Stimulated activated CD4-positive, alpha-beta T cell treated with anti-CD3 and anti-CD28 coated beads, Interleukin-15, amount 100 ng/mL, for 1 hour (primary cell): ENCODE measurements at regions not wholly inside any gene's neighbourhood (a gene's known extent, or its start where the extent isn't known, plus 50 kb on each side); places are given as distances from the start of the nearest gene placed in this dataset.

ENCODE experiments used
- DNase-seq, 2 donors: peaks; one replicate each; pipeline ENCODE4 v3.0.0-alpha.2; 2020; ENCODE audit warnings: low read depth in 1 of 2, low spot score in 1 of 2

DNA sequence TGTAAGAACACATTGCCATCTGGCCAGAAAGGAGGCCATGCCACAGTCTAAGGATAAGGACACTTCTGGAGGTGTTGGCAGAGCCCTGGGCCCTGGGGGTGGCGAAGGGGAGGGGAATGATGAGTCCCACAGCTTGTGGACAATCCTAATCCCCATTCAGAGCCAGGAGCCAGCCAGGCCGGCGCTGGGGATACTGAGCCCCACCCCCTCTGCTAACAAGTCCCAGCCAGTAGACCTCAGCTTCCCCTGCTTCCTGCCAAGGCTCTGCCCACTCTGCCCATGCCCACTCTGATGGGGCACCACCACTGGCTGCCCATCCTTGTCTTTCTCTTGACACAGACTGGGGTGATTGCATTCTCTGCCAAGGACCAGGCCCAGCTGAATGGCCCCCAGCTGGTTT lies 71.9 kb downstream of the NAV1 start:
- no peak for DNase-seq

DNA sequence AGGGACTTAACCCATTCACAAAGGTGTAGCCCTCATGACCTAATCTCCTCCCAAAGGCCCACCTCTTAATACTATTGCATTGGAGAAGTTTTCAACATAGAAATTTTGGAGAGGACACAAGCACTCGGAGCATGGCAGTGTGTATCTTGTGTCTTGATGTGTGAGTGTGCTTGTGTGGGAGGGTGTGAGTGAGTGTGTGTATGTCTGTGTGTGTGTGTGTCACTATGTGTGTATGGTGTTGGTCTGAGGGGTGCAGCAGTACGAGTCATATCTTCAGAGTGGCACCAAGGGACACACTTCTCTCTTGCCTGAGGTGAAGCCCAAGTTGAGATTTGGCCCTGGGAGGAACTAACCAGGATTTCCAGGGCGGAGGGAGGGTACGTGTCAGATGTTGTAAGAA lies 73.7 kb downstream of the NAV1 start:
- DNase-seq: no peak

DNA sequence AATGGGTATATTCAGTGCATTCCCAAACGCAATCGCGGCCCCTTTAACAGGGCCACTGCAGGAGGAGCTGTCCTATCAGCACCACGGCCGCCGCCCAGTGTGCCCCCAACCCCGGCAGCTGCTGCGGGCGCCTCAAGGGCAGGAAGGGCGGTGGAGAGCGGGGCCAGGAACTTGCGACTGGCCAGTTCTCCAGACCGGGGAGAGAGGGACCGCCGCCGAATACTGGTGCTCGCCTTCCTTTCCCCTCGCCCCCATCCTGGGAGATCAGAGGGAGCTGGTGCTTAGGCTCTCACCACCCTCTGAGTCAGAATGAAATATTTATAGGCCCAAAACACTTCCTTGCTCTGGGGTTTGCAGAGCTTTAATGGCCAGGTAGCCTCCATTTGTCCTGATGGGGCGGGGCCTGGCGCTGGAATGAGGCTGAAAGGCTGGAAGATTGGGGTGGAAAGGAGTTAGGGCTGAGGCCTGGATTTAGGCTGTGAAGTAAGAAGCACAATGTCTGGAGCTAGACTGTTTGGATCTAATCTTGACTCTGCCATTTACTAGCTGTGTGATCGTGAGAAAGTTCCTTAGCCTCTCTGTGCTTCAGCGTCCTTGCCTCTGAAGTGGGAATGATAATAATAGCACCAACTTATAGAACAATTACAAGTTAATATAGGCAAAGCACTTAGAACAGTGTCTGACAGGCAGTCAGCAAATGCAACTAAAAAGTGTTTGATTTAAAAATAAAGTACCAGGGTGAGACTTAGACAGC lies 75.5 kb downstream of the NAV1 start:
- no peak for DNase-seq

DNA sequence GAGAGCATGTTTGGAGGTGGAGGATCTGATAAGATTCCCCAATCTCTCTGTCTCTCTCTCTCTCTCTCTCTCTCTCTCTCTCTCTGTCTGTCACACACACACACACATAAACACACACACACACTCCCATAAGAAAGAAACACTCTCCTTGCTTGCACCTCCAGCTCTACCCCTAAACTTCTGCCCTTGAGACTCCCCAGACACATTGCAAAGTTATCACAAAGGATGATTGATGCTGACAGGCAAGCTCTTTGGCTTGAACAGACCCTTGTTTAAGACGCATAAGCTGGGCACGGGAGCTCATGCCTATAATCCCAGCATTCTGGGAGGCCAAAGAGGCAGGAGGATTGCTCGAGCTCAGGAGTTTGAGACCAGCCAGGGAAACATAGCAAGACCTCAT lies 78.2 kb downstream of the NAV1 start:
- no peak for DNase-seq

DNA sequence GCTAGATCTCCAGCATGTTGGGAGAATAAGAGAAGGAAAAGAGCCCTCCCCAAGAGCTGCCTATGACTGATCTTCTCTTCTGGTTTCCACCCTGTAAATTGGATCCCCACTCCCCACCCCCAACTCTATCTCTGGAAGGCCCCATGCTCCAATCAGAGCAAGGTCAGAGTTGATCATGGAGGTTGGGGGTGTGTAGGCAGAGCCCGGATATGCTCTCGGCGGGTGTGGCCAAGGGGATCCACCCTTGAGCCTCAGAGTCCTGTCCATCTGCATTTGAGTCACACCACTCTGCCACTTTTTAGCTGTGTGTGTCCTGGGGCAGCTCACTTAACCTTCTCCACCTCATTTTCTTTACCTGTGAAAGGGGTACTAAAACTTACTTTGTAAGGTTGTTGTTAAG lies 79.5 kb downstream of the NAV1 start:
- DNase-seq: no peak

DNA sequence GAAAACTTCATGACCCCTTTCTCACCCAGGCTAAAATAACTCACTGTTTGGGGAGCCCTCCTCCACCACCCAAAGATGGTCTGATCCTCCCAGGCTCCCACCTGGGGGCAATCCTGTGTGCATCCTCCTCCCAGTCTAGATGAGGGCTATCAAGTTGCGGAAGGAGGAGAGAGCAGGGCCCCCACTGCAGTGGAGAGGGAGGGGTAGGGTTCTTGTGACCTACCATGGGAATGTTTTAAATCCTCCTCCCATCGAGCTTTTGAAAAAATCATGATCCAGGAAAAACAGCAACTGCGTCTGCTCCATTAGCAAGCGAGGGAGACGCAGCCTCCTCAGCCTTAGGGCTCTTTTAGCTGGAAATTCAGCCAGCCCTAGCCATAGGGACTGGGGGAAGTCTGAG lies 80.0 kb downstream of the NAV1 start:
- DNase-seq: no peak

DNA sequence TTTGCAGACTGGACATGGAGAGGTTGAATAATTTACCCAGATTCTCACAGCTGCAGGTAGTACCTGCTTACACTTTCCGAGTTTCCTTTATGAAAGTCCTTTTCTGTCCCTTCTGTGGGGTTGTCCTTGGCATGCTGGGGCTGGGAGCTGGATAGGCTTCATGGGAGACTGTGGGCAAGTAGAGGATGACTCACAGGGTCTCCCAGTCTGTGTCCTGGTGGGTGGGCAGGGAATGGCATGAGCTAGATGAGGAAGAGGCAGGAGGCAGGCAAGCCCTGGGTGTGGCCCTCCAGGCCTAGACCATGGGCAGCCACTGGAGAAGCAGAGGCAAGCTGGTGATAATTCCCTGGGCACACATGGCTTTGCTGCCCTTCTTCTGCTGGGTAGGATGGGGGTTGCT lies 80.6 kb downstream of the NAV1 start:
- DNase-seq: no peak

DNA sequence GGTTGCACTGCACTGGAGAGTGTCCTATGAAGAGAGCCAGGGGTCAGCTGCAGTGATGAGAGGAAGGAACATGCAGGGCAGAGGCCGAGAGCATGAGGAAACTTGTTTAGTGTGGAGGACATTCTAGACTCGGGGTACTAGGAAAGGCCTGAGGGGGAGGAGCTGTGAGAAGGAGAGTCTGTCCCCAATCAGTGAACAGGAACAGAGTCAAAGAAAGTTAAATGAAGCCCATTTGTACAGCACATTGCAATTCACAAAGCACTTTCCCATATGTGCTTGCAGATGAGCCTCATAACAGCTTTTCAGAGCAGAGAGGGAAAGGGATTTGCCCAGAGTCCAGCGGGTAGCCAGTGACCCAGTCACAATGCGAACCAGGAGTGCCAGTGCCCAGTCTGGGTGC lies 83.4 kb downstream of the NAV1 start:
- DNase-seq: no peak

DNA sequence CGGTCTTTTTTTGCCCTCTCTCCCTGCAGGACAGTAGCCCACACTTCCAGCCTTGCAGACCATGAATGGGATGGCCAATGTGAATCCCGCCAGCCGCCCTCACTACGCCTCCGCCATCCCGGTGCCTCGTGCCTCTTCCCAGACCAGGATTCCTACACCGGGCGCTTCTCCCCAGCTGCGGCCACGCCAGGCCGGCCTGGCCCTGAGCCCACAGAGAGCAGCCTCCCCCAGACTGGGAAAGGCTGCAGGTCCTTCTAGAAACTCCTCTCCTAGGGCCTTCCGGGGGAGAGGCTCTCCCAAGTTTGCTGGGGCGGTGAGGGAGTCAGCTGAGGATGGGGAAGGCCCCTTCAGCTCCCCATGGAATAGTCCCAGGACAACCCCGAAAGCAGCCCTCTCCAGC lies 83.9 kb downstream of the NAV1 start:
- DNase-seq: no peak

DNA sequence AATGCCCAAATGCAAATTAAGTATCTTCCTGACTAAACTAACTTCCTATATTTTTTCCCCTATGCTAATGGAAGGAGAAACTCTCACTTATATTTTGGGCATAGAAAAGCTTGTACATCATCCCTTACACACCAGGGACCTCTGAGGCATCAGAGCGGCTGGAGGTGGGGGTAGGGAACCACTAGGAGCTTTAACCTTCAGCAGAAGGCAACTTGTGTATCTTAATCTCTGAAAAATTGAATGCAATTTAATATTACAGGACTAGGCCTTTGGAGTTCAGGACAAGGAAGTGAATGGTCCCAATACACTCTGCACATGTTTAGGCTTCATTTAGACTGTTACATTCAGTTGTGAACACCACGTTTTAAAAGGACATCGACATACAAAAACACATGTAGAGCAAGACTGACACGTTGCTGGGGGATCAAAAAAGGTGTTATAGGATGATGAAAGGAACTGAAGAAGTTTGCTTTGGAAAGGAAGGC lies 85.9 kb downstream of the NAV1 start:
- no peak for DNase-seq

DNA sequence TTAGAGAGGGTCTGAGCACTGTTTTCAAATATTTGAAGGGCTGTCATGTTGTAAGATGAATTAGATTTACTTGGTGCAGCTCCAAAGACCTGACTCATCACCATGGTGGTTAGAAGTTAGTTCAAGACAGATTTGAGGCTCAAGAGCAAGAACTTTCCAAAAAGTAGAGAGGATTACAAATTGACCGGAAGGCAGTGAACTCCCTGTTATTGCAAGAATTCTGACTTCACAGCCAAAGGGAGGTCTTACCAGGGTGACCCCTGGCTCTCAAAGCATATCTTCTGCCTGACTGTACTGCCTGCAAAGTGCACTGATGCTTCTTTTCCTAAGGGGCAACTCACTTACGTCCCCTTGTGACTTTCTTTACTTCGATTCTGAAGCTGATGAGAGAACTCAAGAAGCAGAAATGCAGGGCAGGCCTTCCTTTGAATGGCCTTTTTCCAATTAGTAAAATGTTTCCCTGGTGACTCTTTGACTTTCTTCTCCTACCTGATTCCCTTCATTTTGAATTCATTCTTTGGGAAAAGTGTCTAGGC lies 86.4 kb downstream of the NAV1 start:
- no peak for DNase-seq

DNA sequence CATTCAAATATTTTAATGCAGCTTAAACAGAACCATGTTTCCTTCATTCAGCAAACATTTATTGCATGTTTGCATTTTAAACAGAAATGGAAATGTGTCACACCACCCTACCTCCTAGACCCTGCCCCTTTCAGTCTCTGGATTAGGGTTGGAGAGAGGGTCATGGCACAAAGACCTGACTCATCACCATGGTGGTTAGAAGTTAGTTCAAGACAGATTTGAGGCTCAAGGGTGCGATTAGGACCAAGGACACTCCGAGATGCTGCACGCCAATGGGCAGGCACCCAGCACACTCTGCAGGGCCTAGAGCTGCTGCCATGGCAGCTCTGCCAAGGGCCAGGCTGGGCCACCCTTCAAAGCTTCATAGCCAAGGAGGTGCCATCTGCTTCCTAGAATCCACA lies 86.9 kb downstream of the NAV1 start:
- DNase-seq: no peak

DNA sequence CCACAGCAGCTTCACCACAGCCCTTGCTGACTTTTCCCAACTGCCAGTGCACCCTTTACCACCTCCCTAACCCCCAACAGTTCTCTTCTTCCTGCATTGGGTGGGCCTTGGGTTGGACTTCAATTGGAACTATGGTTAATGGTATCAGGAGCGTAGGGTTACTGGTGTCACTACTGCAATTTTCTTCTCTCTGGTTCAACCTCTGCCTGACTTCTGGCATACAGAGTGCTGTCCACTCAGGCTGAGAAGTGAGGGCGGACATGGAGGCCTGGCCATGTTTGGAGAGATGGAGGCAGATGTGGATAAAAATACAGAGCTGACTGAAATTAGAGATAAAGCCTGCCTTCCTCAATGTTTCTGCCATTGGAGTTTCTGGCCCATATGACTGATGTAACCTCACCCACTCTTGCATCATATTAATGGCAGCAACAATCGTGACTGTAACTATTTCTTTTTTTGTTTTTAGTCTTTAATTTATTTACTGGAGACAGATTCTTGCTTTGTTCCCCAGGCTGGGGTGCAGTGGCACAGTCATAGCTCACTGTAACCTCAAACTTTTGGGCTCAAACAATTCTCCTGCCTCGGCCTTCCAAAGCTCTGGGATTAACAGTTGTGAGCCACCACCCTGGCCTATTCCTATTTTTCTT lies 87.8 kb downstream of the NAV1 start:
- no peak for DNase-seq

DNA sequence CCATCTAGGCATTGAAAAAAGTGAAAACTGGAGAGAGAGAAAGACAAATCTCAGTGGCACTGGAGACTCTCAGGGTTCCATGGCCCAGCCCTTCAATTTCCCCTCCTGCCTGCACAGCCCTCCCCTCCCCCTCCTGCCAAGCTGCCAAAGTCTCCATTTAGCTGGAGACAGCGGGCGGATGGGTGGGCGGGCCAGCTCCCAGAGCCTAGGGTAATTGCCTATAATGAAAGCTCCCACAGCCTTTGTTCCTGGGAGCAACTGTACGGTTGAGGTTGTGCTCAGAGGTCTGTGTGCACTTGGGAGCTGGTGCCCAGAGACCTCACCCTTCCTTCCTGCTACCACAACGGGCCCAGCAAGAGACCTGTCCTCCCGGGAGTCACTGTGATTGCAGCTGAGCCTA lies 89.6 kb downstream of the NAV1 start:
- DNase-seq: no peak

DNA sequence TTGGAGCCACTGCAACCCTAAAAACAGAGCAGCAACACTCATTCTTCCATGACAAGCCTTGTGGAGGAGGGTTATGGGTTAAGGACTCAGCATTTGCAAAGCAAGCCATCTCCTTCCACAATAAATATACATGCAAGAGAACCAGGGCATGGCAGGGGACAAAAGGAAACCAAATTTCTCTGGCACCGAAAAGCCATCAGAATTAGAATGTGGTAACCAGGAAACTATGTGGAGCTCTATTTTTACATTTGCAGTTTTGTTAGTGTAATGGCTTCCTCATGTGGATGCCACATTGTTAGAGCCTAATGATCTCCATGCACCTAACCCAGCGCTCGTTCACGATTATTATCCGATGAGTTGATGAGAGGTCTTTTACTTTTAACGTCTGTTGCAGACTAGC lies 91.7 kb downstream of the NAV1 start:
- no peak for DNase-seq

DNA sequence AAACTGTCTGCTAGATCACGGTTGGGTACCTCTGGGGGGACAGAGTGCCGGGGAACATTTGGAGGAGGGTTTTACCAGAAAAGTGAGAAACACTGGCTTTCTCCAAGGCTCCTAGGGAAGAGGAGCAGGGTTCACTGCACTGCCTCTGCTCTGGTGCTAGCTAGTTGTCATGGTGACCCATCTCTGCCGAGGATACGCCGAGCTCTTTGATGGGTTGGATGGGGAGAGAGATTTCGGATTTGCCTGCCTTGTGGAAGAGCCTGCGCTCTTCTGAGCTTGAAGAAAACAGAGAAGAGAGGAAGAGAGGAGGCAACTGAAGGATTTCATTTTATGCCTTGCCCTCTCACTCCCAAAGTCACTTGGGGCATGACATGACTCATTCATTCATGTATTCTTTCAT lies 92.1 kb downstream of the NAV1 start:
- no peak for DNase-seq

DNA sequence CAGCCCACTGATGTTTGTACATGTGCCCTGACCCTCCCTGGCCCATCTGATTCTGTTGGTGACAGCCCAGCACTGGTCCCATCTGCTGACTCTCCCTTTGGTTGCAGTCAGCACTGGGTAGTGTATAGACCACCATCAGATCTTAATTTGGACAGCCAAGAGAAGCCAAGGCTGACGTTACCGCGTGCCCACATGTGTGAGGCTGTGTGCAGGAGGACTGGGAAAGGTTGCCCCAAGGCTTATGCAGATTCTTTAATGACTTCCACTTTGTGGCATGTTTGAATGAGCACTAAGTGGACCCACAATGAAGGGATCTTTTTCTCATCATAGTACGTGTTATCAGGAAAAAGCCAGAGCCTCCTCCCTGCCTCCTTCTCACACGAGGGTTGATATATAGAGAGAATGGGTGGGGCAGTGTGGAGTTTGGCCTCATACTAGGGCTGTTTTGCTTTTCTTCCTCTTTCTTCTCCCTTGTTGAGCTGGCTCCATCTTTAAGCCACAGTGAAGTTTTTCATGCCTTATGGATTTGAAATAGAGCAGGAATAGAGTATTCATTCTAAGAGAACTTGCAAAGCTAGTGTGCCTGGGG lies 93.5 kb downstream of the NAV1 start:
- DNase-seq: no peak

DNA sequence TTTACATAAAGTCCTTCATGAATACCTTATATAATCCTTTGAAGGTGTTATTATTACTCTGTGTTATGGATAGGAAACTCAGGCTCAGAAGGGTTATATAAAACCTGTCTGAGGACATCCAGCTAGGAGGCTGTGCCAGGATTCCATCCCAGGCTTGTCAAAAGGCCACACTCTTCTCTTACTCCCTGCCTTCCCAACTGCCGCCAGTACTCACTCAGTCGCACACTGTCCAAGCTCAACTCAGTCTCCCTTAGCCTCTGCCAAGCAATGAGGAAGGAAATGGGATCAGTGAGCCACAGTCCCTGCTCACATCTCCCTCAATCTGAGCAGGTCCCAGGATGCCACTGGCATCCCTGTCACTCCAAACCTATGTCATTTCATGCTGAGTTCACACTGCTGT lies 94.4 kb downstream of the NAV1 start:
- DNase-seq: no peak

DNA sequence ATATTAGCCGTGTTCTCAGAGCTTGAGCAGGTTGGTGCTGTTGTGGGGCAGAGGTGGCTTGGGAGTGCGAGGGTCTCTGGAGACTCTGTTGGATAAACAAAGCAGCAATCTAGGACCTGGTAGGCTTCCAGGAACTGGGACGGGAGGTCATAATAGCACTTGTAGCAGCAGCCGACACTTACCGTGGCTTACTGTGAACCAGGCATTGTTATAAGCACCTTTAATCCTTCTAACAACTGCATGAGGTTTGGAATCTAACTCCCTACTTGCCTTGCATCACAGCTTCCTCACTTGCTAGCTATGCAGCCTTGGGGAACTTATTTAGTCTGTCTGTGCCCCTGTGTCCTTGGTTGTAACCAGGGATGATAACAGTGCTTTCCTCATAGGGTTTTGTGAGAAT lies 94.9 kb downstream of the NAV1 start:
- no peak for DNase-seq

DNA sequence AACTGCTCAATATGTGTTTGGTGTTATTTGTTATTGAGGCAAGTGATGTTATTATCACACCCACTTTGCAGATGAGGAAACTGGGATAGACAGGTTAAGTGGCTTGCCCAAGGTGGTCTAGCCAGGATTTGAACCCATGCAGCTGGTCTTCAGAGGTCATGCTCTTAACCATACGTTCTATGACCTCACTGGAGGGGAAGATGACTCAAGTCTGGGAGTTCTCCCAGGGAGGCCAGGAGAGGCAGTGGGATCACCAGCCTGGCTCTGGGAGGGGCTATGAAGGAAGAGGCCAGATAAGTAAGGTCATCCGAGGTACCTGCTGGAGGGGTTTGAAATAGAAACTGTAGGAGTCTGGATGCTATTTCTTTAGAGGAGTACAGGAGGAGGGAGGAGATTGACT lies 95.3 kb downstream of the NAV1 start:
- DNase-seq: no peak

DNA sequence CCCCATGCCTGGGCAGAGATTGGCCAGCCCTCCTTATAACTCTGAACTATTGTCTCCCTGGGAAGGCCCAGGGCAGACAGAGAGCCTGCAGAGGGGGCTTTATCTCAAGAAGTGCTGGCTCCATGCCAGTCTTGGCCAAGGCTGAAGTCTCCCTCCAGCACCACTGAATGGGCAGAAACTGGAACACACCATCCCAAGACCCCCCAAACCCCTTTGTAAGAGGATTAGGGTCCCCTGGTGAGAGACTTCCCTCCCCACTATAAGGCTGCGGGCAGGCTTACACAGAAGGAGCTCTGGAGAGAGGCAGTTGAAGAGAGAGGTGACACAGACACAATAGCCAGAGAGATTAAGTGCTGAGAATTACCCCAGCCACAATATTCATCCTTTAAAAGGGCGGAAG lies 97.2 kb downstream of the NAV1 start:
- no peak for DNase-seq

DNA sequence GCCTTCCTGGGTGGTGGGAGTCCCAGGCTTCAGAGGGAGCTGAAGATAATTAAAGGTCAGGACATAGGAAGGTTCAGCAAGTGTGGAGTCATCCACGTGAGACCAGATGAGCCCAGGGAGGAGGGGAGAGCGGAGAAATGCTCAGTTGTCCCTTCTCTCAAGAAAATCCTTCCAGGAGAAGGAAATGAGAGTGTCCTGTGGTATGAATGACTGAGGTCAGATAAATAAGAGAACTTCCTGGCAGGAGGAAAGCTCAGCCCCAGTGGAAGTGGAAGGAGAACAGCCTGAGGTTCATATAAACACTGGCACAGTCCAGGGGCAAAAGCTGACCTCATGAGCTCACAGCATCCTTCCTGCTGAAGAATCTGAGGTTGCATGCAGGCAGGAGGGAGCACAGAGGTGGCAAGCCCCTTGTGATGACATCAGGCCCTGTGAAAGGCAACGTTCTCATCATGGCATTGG lies 97.6 kb downstream of the NAV1 start:
- DNase-seq: no peak
